ENCODE measurements at regions not wholly inside any gene's neighbourhood (a gene's known extent, or its start where the extent isn't known, plus 50 kb on each side); places are given as distances from the start of the nearest gene placed in this dataset.
A peak's percentile ranks its signal among the peaks of the same experiment; 100 is the strongest.

DNA sequence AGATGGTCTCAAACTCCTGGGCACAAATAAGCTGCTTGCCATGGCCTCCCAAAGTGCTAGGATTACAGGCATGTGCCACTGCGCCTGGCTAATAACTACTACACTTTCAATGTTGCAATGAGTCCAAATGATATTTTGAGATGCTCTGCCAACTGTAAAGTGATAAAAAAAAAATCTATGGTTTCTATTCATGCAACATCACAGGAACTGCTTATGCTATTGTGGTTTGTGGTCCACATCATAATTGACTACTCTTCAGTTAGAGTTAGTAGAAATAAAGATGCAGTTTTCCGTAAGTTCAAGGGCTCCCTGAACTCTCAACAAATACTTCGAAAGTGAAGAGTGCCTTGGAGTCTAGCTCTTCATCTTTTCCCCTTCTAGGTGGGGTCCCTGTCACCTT lies 239.4 kb downstream of the C12orf75 start:
- Mint-ChIP-seq H3K4me1 (ENCODE audit: insufficient read depth, unreplicated experiment) (peaks cover 7% of the 10 kb centered on the region), H3K36me3 (ENCODE audit: insufficient read depth, unreplicated experiment) (no peaks in the 10 kb centered on the region), H3K4me3 (ENCODE audit: unreplicated experiment) (no peak overlapping the region), H3K9me3 (ENCODE audit: unreplicated experiment) (no peaks in the 10 kb centered on the region), H3K27ac (ENCODE audit: low read depth, unreplicated experiment) (no peak overlapping the region), H3K27me3 (ENCODE audit: insufficient read depth, unreplicated experiment) (no peaks in the 10 kb centered on the region)
- no peak for DNase-seq (ENCODE audit: unreplicated experiment)
- ChIA-PET POLR2A (interaction anchor here (1.4 kb wide), 1 partner anchor 11 kb away, joined by 3 read pairs; no protein-coding TSS in a partner anchor), CTCF (interaction anchor here (1.0 kb wide), 1 partner anchor 137 kb away, joined by 5 read pairs; no protein-coding TSS in a partner anchor)
- intact Hi-C loops (cut with micrococcal nuclease): no loop called here
- TF ChIP-seq CTCF (IDR thresholded peaks at IDR 0.05; ENCODE audit: unreplicated experiment): no peak
- no TSS peak for BruUV-seq (replicated peaks)

DNA sequence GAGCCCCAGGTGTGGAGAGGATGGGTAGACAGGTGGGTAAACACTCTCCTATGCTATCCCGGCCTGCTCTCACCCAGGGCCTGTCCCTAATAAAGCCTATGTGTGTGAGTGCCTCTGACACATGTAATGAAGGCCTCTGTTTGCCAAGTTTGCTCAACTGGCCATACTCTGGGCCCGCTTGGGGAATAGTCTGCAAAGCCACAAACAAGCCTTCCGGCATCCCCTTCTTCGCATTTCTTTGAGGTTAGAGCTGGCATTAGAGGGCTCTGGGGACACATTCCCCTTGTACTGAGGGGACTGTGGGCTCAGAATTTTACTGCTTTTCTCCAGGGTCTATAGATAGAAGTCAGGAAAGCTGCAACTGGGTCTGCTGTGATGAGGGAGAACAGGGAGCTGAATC lies 240.5 kb downstream of the C12orf75 start:
- no peak for TF ChIP-seq CTCF (IDR thresholded peaks at IDR 0.05; ENCODE audit: unreplicated experiment)
- Mint-ChIP-seq H3K27ac (ENCODE audit: low read depth, unreplicated experiment) (no peak overlapping the region), H3K9me3 (ENCODE audit: unreplicated experiment) (no peaks in the 10 kb centered on the region), H3K36me3 (ENCODE audit: insufficient read depth, unreplicated experiment) (no peaks in the 10 kb centered on the region), H3K4me3 (ENCODE audit: unreplicated experiment) (no peak overlapping the region), H3K4me1 (ENCODE audit: insufficient read depth, unreplicated experiment) (peaks cover 7% of the 10 kb centered on the region), H3K27me3 (ENCODE audit: insufficient read depth, unreplicated experiment) (no peaks in the 10 kb centered on the region)
- ChIA-PET POLR2A (no interaction called here), CTCF (interaction anchor here (0.7 kb wide), 1 partner anchor 53 kb away, joined by 3 read pairs; no protein-coding TSS in a partner anchor)
- DNase-seq (ENCODE audit: unreplicated experiment): no peak
- BruUV-seq (replicated peaks): no TSS peak
- intact Hi-C loops (cut with micrococcal nuclease): no loop called here

- no peak for TF ChIP-seq CTCF (IDR thresholded peaks at IDR 0.05; ENCODE audit: unreplicated experiment)
- ChIA-PET CTCF (no interaction called here), POLR2A (no interaction called here)
- H3K27me3 Mint-ChIP-seq (ENCODE audit: insufficient read depth, unreplicated experiment): no peaks in the 10 kb centered on the region
- no peak for DNase-seq (ENCODE audit: unreplicated experiment)
- H3K27ac Mint-ChIP-seq (ENCODE audit: low read depth, unreplicated experiment): no peak overlapping the region
- peaks cover 7% of the 10 kb centered on the region for H3K4me1 Mint-ChIP-seq (ENCODE audit: insufficient read depth, unreplicated experiment)
- no peak overlapping the region for H3K4me3 Mint-ChIP-seq (ENCODE audit: unreplicated experiment)
- no TSS peak for BruUV-seq (replicated peaks)
- H3K36me3 Mint-ChIP-seq (ENCODE audit: insufficient read depth, unreplicated experiment): peaks cover 6% of the 10 kb centered on the region
- intact Hi-C loops (cut with micrococcal nuclease): no loop called here
- no peaks in the 10 kb centered on the region for H3K9me3 Mint-ChIP-seq (ENCODE audit: unreplicated experiment)
Measured at GRCh38 chr12:105573574-105573973, 243.1 kb downstream of the C12orf75 start.

DNA sequence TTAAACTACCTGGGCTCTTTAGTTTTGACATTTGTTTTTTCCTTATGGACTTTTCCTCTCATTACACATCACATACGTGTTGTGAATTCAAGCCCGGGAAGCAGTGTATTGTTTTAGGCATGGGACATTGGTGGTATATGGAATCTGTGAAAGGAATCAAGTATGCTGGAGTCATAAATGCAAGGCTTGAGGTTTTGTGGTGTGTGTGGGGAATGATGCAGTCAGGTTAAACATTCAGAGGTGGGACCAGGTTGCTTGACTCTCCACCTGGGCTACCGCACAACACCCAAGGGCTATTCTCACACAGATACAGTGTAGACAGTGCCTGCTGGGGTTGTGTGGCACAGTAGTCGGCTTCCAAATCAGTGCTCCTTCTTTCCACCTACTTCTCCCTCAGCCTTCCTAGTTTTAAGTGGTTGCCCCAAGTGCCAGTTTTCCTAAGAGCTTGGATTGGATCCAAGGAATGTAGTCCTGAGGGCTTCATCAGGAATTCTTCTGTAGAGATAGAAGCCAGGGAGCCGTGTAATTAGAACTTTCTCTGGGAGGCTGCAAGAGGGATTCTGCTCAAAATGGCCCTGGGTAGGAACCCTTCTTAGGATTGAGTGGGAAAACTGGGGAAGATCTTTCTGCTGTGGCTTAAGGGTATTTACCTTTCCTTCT lies 243.7 kb downstream of the C12orf75 start:
- no peak for TF ChIP-seq CTCF (IDR thresholded peaks at IDR 0.05; ENCODE audit: unreplicated experiment)
- DNase-seq (ENCODE audit: unreplicated experiment): peak; percentile 46
- H3K36me3 Mint-ChIP-seq (ENCODE audit: insufficient read depth, unreplicated experiment): peaks cover 6% of the 10 kb centered on the region
- no peaks in the 10 kb centered on the region for H3K9me3 Mint-ChIP-seq (ENCODE audit: unreplicated experiment)
- BruUV-seq (replicated peaks): no TSS peak
- peaks cover 7% of the 10 kb centered on the region for H3K4me1 Mint-ChIP-seq (ENCODE audit: insufficient read depth, unreplicated experiment)
- no peaks in the 10 kb centered on the region for H3K27me3 Mint-ChIP-seq (ENCODE audit: insufficient read depth, unreplicated experiment)
- ChIA-PET POLR2A (interaction anchor here (0.6 to 1.6 kb wide), 3 partner anchors 16 to 129 kb away, joined by 3 to 5 read pairs (median 4); no protein-coding TSS in a partner anchor), CTCF (interaction anchor here (0.9 kb wide), 1 partner anchor 10 kb away, joined by 3 read pairs; no protein-coding TSS in a partner anchor)
- H3K4me3 Mint-ChIP-seq (ENCODE audit: unreplicated experiment): no peak overlapping the region
- H3K27ac Mint-ChIP-seq (ENCODE audit: low read depth, unreplicated experiment): no peak overlapping the region
- intact Hi-C loops (cut with micrococcal nuclease): no loop called here

Data from MCF 10A (cell line).